Right lobe of liver (tissue), 6 donors: ENCODE measurements at regions not wholly inside any gene's neighbourhood (a gene's known extent, or its start where the extent isn't known, plus 50 kb on each side); places are given as distances from the start of the nearest gene placed in this dataset.

Experiments
- ATAC-seq, 4 donors: fragments of 200-7000 bp; cut with Tn5 transposase; one replicate each; pipeline ENCODE4 v1.9.1; 2020; ENCODE audit warnings: mild to moderate bottlenecking in 4 of 4, moderate library complexity in 4 of 4
- DNase-seq, 3 donors: peaks; one replicate each; pipeline ENCODE4 v3.0.0-alpha.2; 2020
- H3K27ac ChIP-seq, 3 donors: fragments of 200-600 bp; one replicate each; pipeline ENCODE4 v1.8.0; 2022
- H3K27me3 ChIP-seq, 2 donors: fragments of 200-600 bp; one replicate each; pipeline ENCODE4 v1.8.0; 2022
- H3K36me3 ChIP-seq, 4 donors: fragments of 200-600 bp; sonication (generic) in 1 of 4; one replicate each; pipeline versions ENCODE4 v1.5.1 to v1.8.0; 2017 to 2022; ENCODE audit warnings: control low read depth in 1 of 4
- H3K4me1 ChIP-seq, 4 donors: fragments of 200-600 bp; sonication (generic) in 1 of 4; one replicate each; pipeline versions ENCODE4 v1.5.1 to v1.8.0; 2017 to 2022; ENCODE audit warnings: control low read depth in 1 of 4
- H3K4me3 ChIP-seq, 3 donors: fragments of 200-600 bp; one replicate each; pipeline ENCODE4 v1.8.0; 2022
- H3K9me3 ChIP-seq, 4 donors: fragments of 200-600 bp; sonication (generic) in 1 of 4; one replicate each; pipeline versions ENCODE4 v1.5.1 to v1.8.0; 2017 to 2022; ENCODE audit warnings: control low read depth in 1 of 4
- CTCF ChIP-seq, 4 donors: fragments of 200-600 bp in 3 of 4; fragments of 450-650 bp in 1 of 4; IDR thresholded peaks; one replicate each; pipeline versions ENCODE4 v1.5.1 to v1.8.0; 2016 to 2022; ENCODE audit warnings: antibody characterized with exemption in 4 of 4, mild to moderate bottlenecking in 2 of 4
- POLR2A ChIP-seq: fragments of 450-650 bp; IDR thresholded peaks from one replicate; pipeline ENCODE4 v1.6.1; 2017; ENCODE audit warnings: antibody characterized with exemption, mild to moderate bottlenecking
- WGBS: methylation state at CpG from one replicate; pipeline ENCODE4 v1.1.6; 2018; ENCODE audit warnings: low coverage, low lambda C conversion rate; ENCODE audit not compliant: insufficient coverage; ENCODE audit errors: missing lambda C conversion rate; 5-methylcytosine and 5-hydroxymethylcytosine counted together
- intact Hi-C, 2 donors: fragments of 100-400 bp; cut with DNase I; formaldehyde crosslinking; loops; one replicate each; pipeline versions ENCODE4 v1.11.2 to v1.14.1; 2022
- donor health status: DM: no; HTN: yes; CAD: no.
- donor health status: DM: no; HTN: no; CAD: no.
- donor health status: DM: no; HTN: no; CAD: no.
- donor health status: DM: no; HTN: yes; CAD: no.
- donor health status: DM: no; HTN: yes; CAD: no.

DNA sequence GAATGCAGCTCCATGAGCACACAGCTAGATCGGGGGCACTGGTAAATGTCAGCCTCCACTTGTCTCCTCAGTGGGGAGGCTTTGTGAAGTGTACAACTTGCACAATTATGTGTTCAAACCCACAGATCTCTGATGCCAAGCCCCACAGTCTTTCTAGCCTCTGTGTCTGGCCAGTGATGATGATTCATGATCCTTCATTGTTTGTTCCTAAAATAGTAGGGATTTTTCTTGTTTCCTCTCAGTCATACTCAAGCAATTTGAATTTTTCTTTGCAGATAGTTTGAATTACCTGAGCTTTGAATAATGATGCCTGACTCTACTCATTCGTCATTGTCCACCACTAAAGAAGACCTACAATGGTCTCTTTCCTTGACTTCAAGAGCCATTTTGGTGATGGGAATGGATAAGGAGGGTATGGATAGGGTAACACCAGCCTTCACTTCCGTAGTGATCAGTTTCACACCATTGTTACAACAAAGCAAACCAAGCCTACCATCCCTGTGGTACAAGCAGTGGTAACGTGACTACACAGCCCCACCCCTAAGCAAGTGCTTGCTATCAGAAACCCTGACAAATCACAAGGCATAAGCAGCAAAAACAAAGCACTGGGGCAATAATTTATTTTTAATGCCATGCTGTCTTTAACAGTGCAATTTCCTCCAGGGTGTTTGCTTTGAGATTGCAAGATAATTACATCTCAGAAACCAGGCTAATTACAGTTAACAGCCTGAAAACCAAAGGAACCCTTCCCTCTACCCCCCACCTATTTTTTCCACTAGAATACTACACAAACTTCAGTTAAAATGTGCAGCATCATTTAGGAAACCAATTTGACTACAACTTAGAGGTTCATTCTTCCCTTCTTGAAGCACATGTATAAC is 114.1 kb upstream of the PPP2R3A start:
- no peak overlapping the region for H3K4me3 ChIP-seq
- H3K9me3 ChIP-seq = no peaks in the 10 kb centered on the region
- TF ChIP-seq CTCF (IDR thresholded peaks at IDR 0.05) (no peak), POLR2A (no peak)
- 29% methylated on average over 4 of the region's 4 CpGs for WGBS
- H3K27ac ChIP-seq = no peak overlapping the region
- no peak for ATAC-seq
- no peaks in the 10 kb centered on the region for H3K36me3 ChIP-seq
- no peaks in the 10 kb centered on the region for H3K27me3 ChIP-seq
- H3K4me1 ChIP-seq = no peaks in the 10 kb centered on the region
- intact Hi-C loops = no loop called here
- no peak for DNase-seq

GRCh38 chr3:135853981-135854380 is 111.5 kb upstream of the PPP2R3A start:
- WGBS = 18% methylated on average over 2 of the region's 2 CpGs
- no peak overlapping the region for H3K4me3 ChIP-seq
- DNase-seq (no peak), ATAC-seq (no peak)
- H3K27me3 ChIP-seq = no peaks in the 10 kb centered on the region
- no peaks in the 10 kb centered on the region for H3K9me3 ChIP-seq
- H3K27ac ChIP-seq = no peak overlapping the region
- TF ChIP-seq CTCF (IDR thresholded peaks at IDR 0.05) = no peak
- TF ChIP-seq POLR2A = no peak
- H3K4me1 ChIP-seq = no peaks in the 10 kb centered on the region
- H3K36me3 ChIP-seq = no peaks in the 10 kb centered on the region
- intact Hi-C loops = no loop called here

- no peaks in the 10 kb centered on the region for H3K36me3 ChIP-seq
- no peaks in the 10 kb centered on the region for H3K9me3 ChIP-seq
- TF ChIP-seq POLR2A (no peak), CTCF (IDR thresholded peaks at IDR 0.05) (no peak)
- DNase-seq (no peak), ATAC-seq (no peak)
- no peak overlapping the region for H3K27ac ChIP-seq
- WGBS = 56% methylated on average over 2 of the region's 2 CpGs
- intact Hi-C loops = no loop called here
- no peaks in the 10 kb centered on the region for H3K4me1 ChIP-seq
- H3K27me3 ChIP-seq = no peaks in the 10 kb centered on the region
- H3K4me3 ChIP-seq = no peak overlapping the region
These were observed 104.8 kb upstream of the PPP2R3A start for GRCh38 chr3:135860761-135861160.

GRCh38 chr3:135862361-135862760 is 103.2 kb upstream of the PPP2R3A start:
- DNase-seq = no peak
- no peaks in the 10 kb centered on the region for H3K9me3 ChIP-seq
- TF ChIP-seq POLR2A (no peak), CTCF (IDR thresholded peaks at IDR 0.05) (no peak)
- H3K36me3 ChIP-seq = no peaks in the 10 kb centered on the region
- no peak overlapping the region for H3K27ac ChIP-seq
- H3K4me3 ChIP-seq = no peak overlapping the region
- H3K27me3 ChIP-seq = no peaks in the 10 kb centered on the region
- WGBS = 60% methylated on average over 1 of the region's 1 CpG
- H3K4me1 ChIP-seq = no peaks in the 10 kb centered on the region
- intact Hi-C loops = no loop called here
- ATAC-seq = no peak
